WTC11 (cell line): ENCODE measurements at regions not wholly inside any gene's neighbourhood (a gene's known extent, or its start where the extent isn't known, plus 50 kb on each side); places are given as distances from the start of the nearest gene placed in this dataset.

Source experiments
- ATAC-seq: fragments of 200-7000 bp; cut with Tn5 transposase; 2 replicates; pipeline ENCODE4 v1.10.0; 2021; ENCODE audit warnings: mild to moderate bottlenecking, moderate library complexity
- CTCF ChIA-PET: fragments of 300-600 bp; sonication (Branson Sonifier 250); formaldehyde crosslinking; loops from one replicate; lab custom pipeline; 2021; ENCODE audit warnings: antibody characterized with exemption; lab: Charles Lee
- POLR2A ChIA-PET: fragments of 350-600 bp; sonication (Branson Sonifier 250); formaldehyde crosslinking; loops from one replicate; lab custom pipeline; 2021; ENCODE audit warnings: antibody characterized with exemption; lab: Charles Lee
- DNase-seq: peaks from one replicate; pipeline ENCODE4 v3.0.0; 2021; ENCODE audit warnings: low spot score
- H3K27ac Mint-ChIP-seq: 2 replicates; pipeline ENCODE4 v1.8.0; 2021; ENCODE audit warnings: mixed read lengths
- H3K27me3 Mint-ChIP-seq: 2 replicates; pipeline ENCODE4 v1.8.0; 2021; ENCODE audit warnings: low read depth, mild to moderate bottlenecking, moderate library complexity, mixed read lengths
- H3K36me3 Mint-ChIP-seq: 2 replicates; pipeline ENCODE4 v1.8.0; 2021; ENCODE audit warnings: mixed read lengths
- H3K4me1 Mint-ChIP-seq: 2 replicates; pipeline ENCODE4 v1.8.0; 2022; ENCODE audit warnings: mixed read lengths
- H3K4me3 Mint-ChIP-seq: 2 replicates; pipeline ENCODE4 v1.8.0; 2021; ENCODE audit warnings: mild to moderate bottlenecking, moderate library complexity, mixed read lengths
- H3K9me3 Mint-ChIP-seq: 2 replicates; pipeline ENCODE4 v1.8.0; 2021; ENCODE audit warnings: mixed read lengths
- ELF4 ChIP-seq: sonication (generic); formaldehyde crosslinking; IDR thresholded peaks from 2 replicates; pipeline ENCODE4 v1.8.1; 2022; ENCODE audit warnings: low read depth, mild to moderate bottlenecking, moderate library complexity, missing genetic modification reagents
- GRHL2 ChIP-seq: fragments of 250-450 bp; sonication (Bioruptor Pico); IDR thresholded peaks from 2 replicates; pipeline ENCODE4 v1.8.0; 2022; ENCODE audit warnings: mild to moderate bottlenecking, moderate library complexity; ENCODE audit not compliant: insufficient replicate concordance, severe bottlenecking
- HMGA2 ChIP-seq: fragments of 250-450 bp; sonication (Bioruptor Pico); IDR thresholded peaks from 2 replicates; pipeline ENCODE4 v1.4.0; 2021; ENCODE audit warnings: mild to moderate bottlenecking, moderate library complexity
- MXD4 ChIP-seq: fragments of 250-450 bp; sonication (Bioruptor Pico); IDR thresholded peaks from 2 replicates; pipeline ENCODE4 v1.8.0; 2021; ENCODE audit warnings: mild to moderate bottlenecking, moderate library complexity, borderline replicate concordance
- NFATC4 ChIP-seq: fragments of 250-450 bp; sonication (Bioruptor Pico); IDR thresholded peaks from 2 replicates; pipeline ENCODE4 v1.9.0; 2021; ENCODE audit warnings: mild to moderate bottlenecking
- NR3C1 ChIP-seq: sonication (generic); formaldehyde crosslinking; conservative IDR thresholded peaks from 2 replicates; pipeline ENCODE4 v1.8.1; 2023; ENCODE audit warnings: low read depth, mild to moderate bottlenecking, missing genetic modification reagents
- ZNF263 ChIP-seq: sonication (generic); formaldehyde crosslinking; IDR thresholded peaks from 2 replicates; pipeline ENCODE4 v1.8.1; 2022; ENCODE audit warnings: low read depth, mild to moderate bottlenecking, moderate library complexity, missing genetic modification reagents
- TF ChIP-seq, protein P1 (sequence below): sonication (generic); formaldehyde crosslinking; IDR thresholded peaks from 2 replicates; pipeline ENCODE4 v1.8.1; 2023; ENCODE audit warnings: mild to moderate bottlenecking, missing genetic modification reagents, moderate library complexity
- TF ChIP-seq, protein P2 (sequence below): sonication (generic); formaldehyde crosslinking; IDR thresholded peaks from 2 replicates; pipeline ENCODE4 v1.8.0; 2023; ENCODE audit warnings: missing genetic modification reagents, mild to moderate bottlenecking, borderline replicate concordance
- TF ChIP-seq, protein P3 (sequence below): fragments of 250-450 bp; sonication (Bioruptor Pico); IDR thresholded peaks from 2 replicates; pipeline ENCODE4 v1.9.0; 2021; ENCODE audit warnings: moderate library complexity, mild to moderate bottlenecking, inconsistent platforms, borderline replicate concordance
- TF ChIP-seq, protein P4 (sequence below): sonication (generic); formaldehyde crosslinking; IDR thresholded peaks from 2 replicates; pipeline ENCODE4 v1.8.1; 2022; ENCODE audit warnings: mild to moderate bottlenecking, missing genetic modification reagents, moderate library complexity, borderline replicate concordance
- TF ChIP-seq, protein P5 (sequence below): fragments of 250-450 bp; sonication (Bioruptor Pico); conservative IDR thresholded peaks from 2 replicates; pipeline ENCODE4 v1.9.0; 2021; ENCODE audit warnings: mild to moderate bottlenecking
- TF ChIP-seq, protein P6 (sequence below): fragments of 250-450 bp; sonication (Bioruptor Pico); IDR thresholded peaks from 2 replicates; pipeline ENCODE4 v1.9.0; 2021; ENCODE audit warnings: mild to moderate bottlenecking
- TF ChIP-seq, protein P7 (sequence below): sonication (generic); formaldehyde crosslinking; IDR thresholded peaks from 2 replicates; pipeline ENCODE4 v1.8.1; 2023; ENCODE audit warnings: mild to moderate bottlenecking, missing genetic modification reagents

DNA sequence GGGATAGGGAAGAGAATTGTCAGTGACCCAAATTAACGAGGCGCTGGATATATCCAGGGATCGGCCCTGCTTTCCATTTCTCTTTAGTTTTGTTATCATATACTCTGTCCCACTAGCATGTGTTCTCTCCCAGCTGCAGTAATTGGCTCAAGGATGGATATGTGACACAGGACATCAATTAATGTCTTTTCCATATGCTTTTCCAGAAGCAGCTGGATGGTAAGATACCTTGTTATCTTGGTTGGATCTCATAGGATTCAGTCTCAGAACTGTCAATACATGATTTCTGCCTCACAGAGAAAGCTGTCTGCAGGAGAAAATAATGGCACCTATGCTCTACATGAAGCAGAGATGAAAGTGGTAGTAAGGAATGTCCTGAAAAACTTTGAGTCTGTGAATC, 157.1 kb upstream of the SPRY2 start (continued):
- TF ChIP-seq GRHL2 (CRISPR knock-in tag) = no peak
- TF ChIP-seq, protein P1, sequence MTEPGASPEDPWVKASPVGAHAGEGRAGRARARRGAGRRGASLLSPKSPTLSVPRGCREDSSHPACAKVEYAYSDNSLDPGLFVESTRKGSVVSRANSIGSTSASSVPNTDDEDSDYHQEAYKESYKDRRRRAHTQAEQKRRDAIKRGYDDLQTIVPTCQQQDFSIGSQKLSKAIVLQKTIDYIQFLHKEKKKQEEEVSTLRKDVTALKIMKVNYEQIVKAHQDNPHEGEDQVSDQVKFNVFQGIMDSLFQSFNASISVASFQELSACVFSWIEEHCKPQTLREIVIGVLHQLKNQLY (CRISPR knock-in tag) = no peak
- TF ChIP-seq, all 79 proteins: peak for 0

DNA sequence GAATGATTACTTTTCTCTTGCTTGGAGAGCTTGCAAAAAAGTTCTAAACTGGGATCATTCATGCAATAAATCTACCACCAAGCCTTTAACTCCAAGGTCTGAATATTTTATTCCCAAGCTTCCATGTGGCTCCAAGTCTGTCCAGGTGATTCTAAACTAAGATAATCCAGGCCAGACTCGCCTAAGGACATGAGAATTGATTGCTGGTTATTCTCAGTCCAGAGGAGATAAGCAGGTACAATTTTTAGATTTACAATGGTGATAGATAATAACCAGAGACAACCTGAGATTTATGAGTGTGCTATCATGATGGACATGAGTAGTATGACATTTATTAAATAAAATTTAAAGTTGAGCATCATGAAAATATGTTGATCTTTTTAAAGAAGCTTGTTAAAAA, 156.5 kb upstream of the SPRY2 start:
- Mint-ChIP-seq H3K27ac (no peak overlapping the region), H3K4me3 (no peak overlapping the region), H3K4me1 (no peaks in the 10 kb centered on the region), H3K36me3 (no peaks in the 10 kb centered on the region), H3K9me3 (no peaks in the 10 kb centered on the region), H3K27me3 (no peaks in the 10 kb centered on the region)
- POLR2A ChIA-PET = interaction anchor here (1.0 kb wide), 1 partner anchor 37 kb away, joined by 3 read pairs; no protein-coding TSS in a partner anchor
- DNase-seq (no peak), ATAC-seq (no peak)
- TF ChIP-seq, protein P2, sequence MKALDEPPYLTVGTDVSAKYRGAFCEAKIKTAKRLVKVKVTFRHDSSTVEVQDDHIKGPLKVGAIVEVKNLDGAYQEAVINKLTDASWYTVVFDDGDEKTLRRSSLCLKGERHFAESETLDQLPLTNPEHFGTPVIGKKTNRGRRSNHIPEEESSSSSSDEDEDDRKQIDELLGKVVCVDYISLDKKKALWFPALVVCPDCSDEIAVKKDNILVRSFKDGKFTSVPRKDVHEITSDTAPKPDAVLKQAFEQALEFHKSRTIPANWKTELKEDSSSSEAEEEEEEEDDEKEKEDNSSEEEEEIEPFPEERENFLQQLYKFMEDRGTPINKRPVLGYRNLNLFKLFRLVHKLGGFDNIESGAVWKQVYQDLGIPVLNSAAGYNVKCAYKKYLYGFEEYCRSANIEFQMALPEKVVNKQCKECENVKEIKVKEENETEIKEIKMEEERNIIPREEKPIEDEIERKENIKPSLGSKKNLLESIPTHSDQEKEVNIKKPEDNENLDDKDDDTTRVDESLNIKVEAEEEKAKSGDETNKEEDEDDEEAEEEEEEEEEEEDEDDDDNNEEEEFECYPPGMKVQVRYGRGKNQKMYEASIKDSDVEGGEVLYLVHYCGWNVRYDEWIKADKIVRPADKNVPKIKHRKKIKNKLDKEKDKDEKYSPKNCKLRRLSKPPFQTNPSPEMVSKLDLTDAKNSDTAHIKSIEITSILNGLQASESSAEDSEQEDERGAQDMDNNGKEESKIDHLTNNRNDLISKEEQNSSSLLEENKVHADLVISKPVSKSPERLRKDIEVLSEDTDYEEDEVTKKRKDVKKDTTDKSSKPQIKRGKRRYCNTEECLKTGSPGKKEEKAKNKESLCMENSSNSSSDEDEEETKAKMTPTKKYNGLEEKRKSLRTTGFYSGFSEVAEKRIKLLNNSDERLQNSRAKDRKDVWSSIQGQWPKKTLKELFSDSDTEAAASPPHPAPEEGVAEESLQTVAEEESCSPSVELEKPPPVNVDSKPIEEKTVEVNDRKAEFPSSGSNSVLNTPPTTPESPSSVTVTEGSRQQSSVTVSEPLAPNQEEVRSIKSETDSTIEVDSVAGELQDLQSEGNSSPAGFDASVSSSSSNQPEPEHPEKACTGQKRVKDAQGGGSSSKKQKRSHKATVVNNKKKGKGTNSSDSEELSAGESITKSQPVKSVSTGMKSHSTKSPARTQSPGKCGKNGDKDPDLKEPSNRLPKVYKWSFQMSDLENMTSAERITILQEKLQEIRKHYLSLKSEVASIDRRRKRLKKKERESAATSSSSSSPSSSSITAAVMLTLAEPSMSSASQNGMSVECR (CRISPR knock-in tag) = no peak
- TF ChIP-seq, protein P3, sequence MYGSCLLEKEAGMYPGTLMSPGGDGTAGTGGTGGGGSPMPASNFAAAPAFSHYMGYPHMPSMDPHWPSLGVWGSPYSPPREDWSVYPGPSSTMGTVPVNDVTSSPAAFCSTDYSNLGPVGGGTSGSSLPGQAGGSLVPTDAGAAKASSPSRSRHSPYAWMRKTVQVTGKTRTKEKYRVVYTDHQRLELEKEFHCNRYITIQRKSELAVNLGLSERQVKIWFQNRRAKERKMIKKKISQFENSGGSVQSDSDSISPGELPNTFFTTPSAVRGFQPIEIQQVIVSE (CRISPR knock-in tag) = no peak
- TF ChIP-seq NR3C1 (CRISPR knock-in tag) (no peak), ZNF263 (CRISPR knock-in tag) (no peak), NFATC4 (CRISPR knock-in tag) (no peak), MXD4 (CRISPR knock-in tag) (no peak), HMGA2 (no peak), ELF4 (CRISPR knock-in tag) (no peak)
- TF ChIP-seq, protein P4, sequence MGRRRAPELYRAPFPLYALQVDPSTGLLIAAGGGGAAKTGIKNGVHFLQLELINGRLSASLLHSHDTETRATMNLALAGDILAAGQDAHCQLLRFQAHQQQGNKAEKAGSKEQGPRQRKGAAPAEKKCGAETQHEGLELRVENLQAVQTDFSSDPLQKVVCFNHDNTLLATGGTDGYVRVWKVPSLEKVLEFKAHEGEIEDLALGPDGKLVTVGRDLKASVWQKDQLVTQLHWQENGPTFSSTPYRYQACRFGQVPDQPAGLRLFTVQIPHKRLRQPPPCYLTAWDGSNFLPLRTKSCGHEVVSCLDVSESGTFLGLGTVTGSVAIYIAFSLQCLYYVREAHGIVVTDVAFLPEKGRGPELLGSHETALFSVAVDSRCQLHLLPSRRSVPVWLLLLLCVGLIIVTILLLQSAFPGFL = no peak
- TF ChIP-seq, protein P5, sequence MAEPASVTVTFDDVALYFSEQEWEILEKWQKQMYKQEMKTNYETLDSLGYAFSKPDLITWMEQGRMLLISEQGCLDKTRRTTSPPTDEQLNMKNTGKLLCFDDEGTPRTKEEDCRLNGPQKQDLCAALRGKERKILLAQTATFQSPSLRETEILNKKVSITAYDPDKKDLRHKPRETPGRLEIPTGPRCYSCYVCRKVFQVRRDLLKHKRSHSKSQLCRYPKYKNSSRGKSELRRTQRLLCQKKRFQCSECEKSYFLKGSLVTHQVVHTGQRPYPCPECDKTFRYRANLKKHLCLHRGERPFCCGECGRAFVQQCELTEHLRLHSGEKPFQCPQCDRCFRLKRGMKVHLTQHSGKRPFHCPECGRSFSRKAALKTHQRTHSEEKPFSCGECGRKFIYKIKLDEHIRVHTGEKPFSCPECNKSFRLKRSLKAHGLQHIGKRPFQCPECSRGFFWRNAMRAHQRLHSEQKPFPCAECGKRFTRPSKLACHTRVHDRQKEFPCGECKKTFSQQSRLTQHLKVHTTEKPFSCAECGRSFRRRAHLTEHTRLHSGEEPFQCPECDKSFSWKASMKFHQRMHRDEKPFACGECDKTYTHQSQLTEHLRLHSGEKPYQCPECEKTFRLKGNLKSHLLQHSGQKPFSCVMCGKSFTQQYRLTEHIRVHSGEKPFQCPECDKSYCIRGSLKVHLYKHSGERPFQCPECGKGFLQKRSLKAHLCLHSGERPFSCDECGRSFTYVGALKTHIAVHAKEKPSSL (CRISPR knock-in tag) = no peak
- TF ChIP-seq, protein P6, sequence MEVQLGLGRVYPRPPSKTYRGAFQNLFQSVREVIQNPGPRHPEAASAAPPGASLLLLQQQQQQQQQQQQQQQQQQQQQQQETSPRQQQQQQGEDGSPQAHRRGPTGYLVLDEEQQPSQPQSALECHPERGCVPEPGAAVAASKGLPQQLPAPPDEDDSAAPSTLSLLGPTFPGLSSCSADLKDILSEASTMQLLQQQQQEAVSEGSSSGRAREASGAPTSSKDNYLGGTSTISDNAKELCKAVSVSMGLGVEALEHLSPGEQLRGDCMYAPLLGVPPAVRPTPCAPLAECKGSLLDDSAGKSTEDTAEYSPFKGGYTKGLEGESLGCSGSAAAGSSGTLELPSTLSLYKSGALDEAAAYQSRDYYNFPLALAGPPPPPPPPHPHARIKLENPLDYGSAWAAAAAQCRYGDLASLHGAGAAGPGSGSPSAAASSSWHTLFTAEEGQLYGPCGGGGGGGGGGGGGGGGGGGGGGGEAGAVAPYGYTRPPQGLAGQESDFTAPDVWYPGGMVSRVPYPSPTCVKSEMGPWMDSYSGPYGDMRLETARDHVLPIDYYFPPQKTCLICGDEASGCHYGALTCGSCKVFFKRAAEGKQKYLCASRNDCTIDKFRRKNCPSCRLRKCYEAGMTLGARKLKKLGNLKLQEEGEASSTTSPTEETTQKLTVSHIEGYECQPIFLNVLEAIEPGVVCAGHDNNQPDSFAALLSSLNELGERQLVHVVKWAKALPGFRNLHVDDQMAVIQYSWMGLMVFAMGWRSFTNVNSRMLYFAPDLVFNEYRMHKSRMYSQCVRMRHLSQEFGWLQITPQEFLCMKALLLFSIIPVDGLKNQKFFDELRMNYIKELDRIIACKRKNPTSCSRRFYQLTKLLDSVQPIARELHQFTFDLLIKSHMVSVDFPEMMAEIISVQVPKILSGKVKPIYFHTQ (CRISPR knock-in tag) = no peak
- TF ChIP-seq, protein P7, sequence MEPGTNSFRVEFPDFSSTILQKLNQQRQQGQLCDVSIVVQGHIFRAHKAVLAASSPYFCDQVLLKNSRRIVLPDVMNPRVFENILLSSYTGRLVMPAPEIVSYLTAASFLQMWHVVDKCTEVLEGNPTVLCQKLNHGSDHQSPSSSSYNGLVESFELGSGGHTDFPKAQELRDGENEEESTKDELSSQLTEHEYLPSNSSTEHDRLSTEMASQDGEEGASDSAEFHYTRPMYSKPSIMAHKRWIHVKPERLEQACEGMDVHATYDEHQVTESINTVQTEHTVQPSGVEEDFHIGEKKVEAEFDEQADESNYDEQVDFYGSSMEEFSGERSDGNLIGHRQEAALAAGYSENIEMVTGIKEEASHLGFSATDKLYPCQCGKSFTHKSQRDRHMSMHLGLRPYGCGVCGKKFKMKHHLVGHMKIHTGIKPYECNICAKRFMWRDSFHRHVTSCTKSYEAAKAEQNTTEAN = no peak
- CTCF ChIA-PET = no interaction called here
